GM12878 (cell line): ENCODE measurements at regions not wholly inside any gene's neighbourhood (a gene's known extent, or its start where the extent isn't known, plus 50 kb on each side); places are given as distances from the start of the nearest gene placed in this dataset.

Experiments used
- ATAC-seq: fragments of 200-7000 bp; cut with Tn5 transposase; 3 replicates; pipeline ENCODE4 v1.9.1; 2020; ENCODE audit warnings: mild to moderate bottlenecking, moderate library complexity
- BruUV-seq: library from RNA; stranded (reverse); fragments of 400-500 nt; replicated peaks from 2 replicates; lab custom pipeline; 2021; lab: Mats Ljungman, UMichigan
- CTCF ChIA-PET: fragments of 300-600 bp; sonication (Branson Sonifier 250); formaldehyde crosslinking; extraction: SDS; loops from one replicate; lab custom pipeline; 2021; ENCODE audit warnings: inconsistent platforms; lab: Yijun Ruan, JAX
- POLR2A ChIA-PET: fragments of 350-600 bp; formaldehyde crosslinking; extraction: SDS; loops from one replicate; lab custom pipeline; 2021; ENCODE audit warnings: inconsistent platforms; lab: Charles Lee
- RAD21 ChIA-PET: fragments of 300-600 bp; sonication (Branson Sonifier 250); formaldehyde crosslinking; loops from one replicate; lab custom pipeline; 2023; ENCODE audit warnings: antibody characterized with exemption; ENCODE audit not compliant: unreplicated experiment; lab: Charles Lee
- SMC1A ChIA-PET: fragments of 300-600 bp; sonication (Branson Sonifier 250); formaldehyde crosslinking; loops from one replicate; lab custom pipeline; 2023; ENCODE audit not compliant: unreplicated experiment, uncharacterized antibody; lab: Charles Lee
- DNase-seq: peaks from one replicate; pipeline ENCODE4 v3.0.0-alpha.2; 2011; ENCODE audit warnings: low read depth, low spot score
- FAIRE-seq: peaks from 3 replicates; lab custom pipeline; 2011; peaks lifted over from hg19 to GRCh38; lab: Jason Lieb, UNC
- H2AFZ ChIP-seq: 2 replicates; pipeline ENCODE4 v1.6.0; 2011; ENCODE audit warnings: low read depth, low read length, control low read depth; ENCODE audit not compliant: control insufficient read depth
- H3K27ac ChIP-seq: 2 replicates; pipeline ENCODE4 v1.5.1; 2011; ENCODE audit warnings: control low read depth; ENCODE audit not compliant: control insufficient read depth, insufficient read depth
- H3K27me3 ChIP-seq, 2 experiments: replicated peaks in 1 of 2; 2 replicates each; pipeline versions ENCODE4 v1.6.0 to v1.6.1; 2011; ENCODE audit warnings: low read length in 1 of 2; ENCODE audit not compliant: control insufficient read depth in 2 of 2, insufficient read depth in 2 of 2
- H3K36me3 ChIP-seq, 2 experiments: 2 replicates each; pipeline ENCODE4 v1.5.1; 2011; ENCODE audit warnings: low read length in 1 of 2; ENCODE audit not compliant: control insufficient read depth in 2 of 2, insufficient read depth in 2 of 2
- H3K4me1 ChIP-seq: 2 replicates; pipeline ENCODE4 v1.6.1; 2011; ENCODE audit warnings: mild to moderate bottlenecking, low read length, moderate library complexity, mixed read lengths; ENCODE audit not compliant: control insufficient read depth, insufficient read depth
- H3K4me2 ChIP-seq: 2 replicates; pipeline ENCODE4 v1.6.0; 2011; ENCODE audit warnings: control low read depth; ENCODE audit not compliant: control insufficient read depth, insufficient read depth
- H3K4me3 ChIP-seq: fragments of 200-600 bp; sonication (generic); 2 replicates; pipeline ENCODE4 v1.5.1; 2016
- H3K79me2 ChIP-seq: 2 replicates; pipeline ENCODE4 v1.6.0; 2011; ENCODE audit warnings: low read length; ENCODE audit not compliant: control insufficient read depth, insufficient read depth
- H3K9ac ChIP-seq: 2 replicates; pipeline ENCODE4 v1.8.0; 2011; ENCODE audit warnings: low read length, control low read depth, mixed read lengths; ENCODE audit not compliant: control insufficient read depth, insufficient read depth
- H3K9me3 ChIP-seq: replicated peaks from 3 replicates; pipeline ENCODE4 v1.5.1; 2011; ENCODE audit warnings: mild to moderate bottlenecking, low read length; ENCODE audit not compliant: control insufficient read depth, insufficient read depth
- H4K20me1 ChIP-seq: 2 replicates; pipeline ENCODE4 v1.6.0; 2011; ENCODE audit not compliant: control insufficient read depth, insufficient read depth
- CREB1 ChIP-seq: IDR thresholded peaks from 2 replicates; pipeline ENCODE4 v1.6.1; 2012; ENCODE audit warnings: low read depth, mild to moderate bottlenecking, inconsistent platforms
- EGR1 ChIP-seq, 2 experiments: IDR thresholded peaks; 1 replicate in 1 of 2; 2 replicates in 1 of 2; pipeline ENCODE4 v1.6.1; 2011 to 2012; ENCODE audit warnings: low read depth in 2 of 2, low read length in 2 of 2, borderline replicate concordance in 1 of 2, mild to moderate bottlenecking in 1 of 2, moderate library complexity in 1 of 2
- GABPA ChIP-seq: IDR thresholded peaks from 2 replicates; pipeline ENCODE4 v1.6.1; 2014; ENCODE audit warnings: antibody characterized with exemption, low read depth, mild to moderate bottlenecking, inconsistent platforms
- KLF5 ChIP-seq: fragments of 450-650 bp; IDR thresholded peaks from 2 replicates; pipeline ENCODE4 v1.6.1; 2014; ENCODE audit warnings: mild to moderate bottlenecking; ENCODE audit not compliant: partially characterized antibody
- RAD51 ChIP-seq: fragments of 450-650 bp; IDR thresholded peaks from 2 replicates; pipeline ENCODE4 v1.6.1; 2016; ENCODE audit warnings: moderate library complexity, mild to moderate bottlenecking, inconsistent platforms
- ZZZ3 ChIP-seq: IDR thresholded peaks from 2 replicates; pipeline ENCODE4 v1.6.1; 2011; ENCODE audit warnings: low read depth; ENCODE audit not compliant: control insufficient read depth, insufficient read length
- WGBS: methylation state at CpG from one replicate; pipeline ENCODE4 v1.1.6; 2016; ENCODE audit warnings: low lambda C conversion rate; ENCODE audit not compliant: insufficient replicate concordance, insufficient coverage; ENCODE audit errors: missing lambda C conversion rate; 5-methylcytosine and 5-hydroxymethylcytosine counted together
- in situ Hi-C: fragments of 300-500 bp; cut with MboI; formaldehyde crosslinking; loops from 9 replicates; pipeline ENCODE4 v1.14.3; 2018; ENCODE audit warnings: mixed read lengths
- intact Hi-C: fragments of 100-400 bp; cut with micrococcal nuclease; formaldehyde crosslinking; loops from one replicate; pipeline ENCODE4 v1.14.2; 2022; ENCODE audit not compliant: unreplicated experiment
- TF ChIP-seq, protein P1 (sequence below): fragments of 450-650 bp; IDR thresholded peaks from 2 replicates; pipeline ENCODE4 v1.6.1; 2017; ENCODE audit warnings: mild to moderate bottlenecking, moderate library complexity
- TF ChIP-seq, protein P2 (sequence below): fragments of 450-650 bp; conservative IDR thresholded peaks from 2 replicates; pipeline ENCODE4 v1.6.1; 2017; ENCODE audit warnings: mild to moderate bottlenecking, moderate library complexity
- TF ChIP-seq, protein P3 (sequence below): fragments of 450-650 bp; formaldehyde crosslinking; IDR thresholded peaks from 2 replicates; pipeline ENCODE4 v1.4.0; 2022; ENCODE audit warnings: mild to moderate bottlenecking, moderate library complexity
- TF ChIP-seq, protein P4 (sequence below): fragments of 450-650 bp; IDR thresholded peaks from 2 replicates; pipeline ENCODE4 v1.6.1; 2017; ENCODE audit warnings: antibody characterized with exemption, mild to moderate bottlenecking, moderate library complexity
- TF ChIP-seq, protein P5 (sequence below): IDR thresholded peaks from 2 replicates; pipeline ENCODE4 v1.6.1; 2011; ENCODE audit warnings: low read depth, mild to moderate bottlenecking, low read length, moderate library complexity, borderline replicate concordance; ENCODE audit errors: extremely low read depth

DNA sequence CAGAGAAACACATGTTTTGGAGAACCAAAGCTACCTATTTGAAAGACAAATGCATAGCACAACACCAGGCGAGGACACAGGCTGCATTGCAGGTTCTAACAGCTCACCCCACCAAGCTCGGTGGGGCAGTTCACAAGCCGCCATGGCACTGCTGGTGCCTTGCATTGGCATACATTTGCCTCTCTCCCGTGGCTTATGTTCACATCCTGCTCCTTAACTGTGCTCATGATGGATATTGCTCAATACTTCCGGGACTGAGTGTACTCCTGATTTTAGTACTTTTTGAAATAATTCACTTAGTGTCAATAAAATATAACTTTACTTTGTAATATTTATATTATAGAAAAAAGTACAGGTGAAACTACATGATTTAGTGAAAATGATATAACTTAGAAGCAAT, 1187.4 kb upstream of the NCAM2 start:
- no peak overlapping the region for H2AFZ ChIP-seq
- no peak overlapping the region for H3K9ac ChIP-seq
- ChIA-PET RAD21 (no interaction called here), POLR2A (interaction anchor here (0.5 kb wide), 1 partner anchor 146 kb away, joined by 3 read pairs; no protein-coding TSS in a partner anchor), CTCF (no interaction called here), SMC1A (no interaction called here)
- H3K36me3 ChIP-seq = no peaks in the 10 kb centered on the region
- intact Hi-C loops (no loop called here), in situ Hi-C loops (no loop called here)
- no peaks in the 10 kb centered on the region for H4K20me1 ChIP-seq
- BruUV-seq = no TSS peak
- no peak for DNase-seq
- 6% methylated on average over 5 of the region's 5 CpGs for WGBS
- ATAC-seq = no peak
- H3K4me1 ChIP-seq = no peaks in the 10 kb centered on the region
- no peaks in the 10 kb centered on the region for H3K27me3 ChIP-seq
- H3K27ac ChIP-seq = no peak overlapping the region
- no peak for FAIRE-seq
- no peak overlapping the region for H3K4me3 ChIP-seq
- H3K9me3 ChIP-seq = no peaks in the 10 kb centered on the region
- H3K4me2 ChIP-seq = no peak overlapping the region
- H3K79me2 ChIP-seq = no peaks in the 10 kb centered on the region
- TF ChIP-seq EGR1 (IDR thresholded peaks at IDR 0.05; ENCODE audit: borderline replicate concordance in 1 of 2, low read depth in 2 of 2, low read length in 2 of 2) (no peak), KLF5 (no peak), ZZZ3 (no peak), GABPA (no peak), RAD51 (no peak), CREB1 (no peak)
- TF ChIP-seq, protein P1, sequence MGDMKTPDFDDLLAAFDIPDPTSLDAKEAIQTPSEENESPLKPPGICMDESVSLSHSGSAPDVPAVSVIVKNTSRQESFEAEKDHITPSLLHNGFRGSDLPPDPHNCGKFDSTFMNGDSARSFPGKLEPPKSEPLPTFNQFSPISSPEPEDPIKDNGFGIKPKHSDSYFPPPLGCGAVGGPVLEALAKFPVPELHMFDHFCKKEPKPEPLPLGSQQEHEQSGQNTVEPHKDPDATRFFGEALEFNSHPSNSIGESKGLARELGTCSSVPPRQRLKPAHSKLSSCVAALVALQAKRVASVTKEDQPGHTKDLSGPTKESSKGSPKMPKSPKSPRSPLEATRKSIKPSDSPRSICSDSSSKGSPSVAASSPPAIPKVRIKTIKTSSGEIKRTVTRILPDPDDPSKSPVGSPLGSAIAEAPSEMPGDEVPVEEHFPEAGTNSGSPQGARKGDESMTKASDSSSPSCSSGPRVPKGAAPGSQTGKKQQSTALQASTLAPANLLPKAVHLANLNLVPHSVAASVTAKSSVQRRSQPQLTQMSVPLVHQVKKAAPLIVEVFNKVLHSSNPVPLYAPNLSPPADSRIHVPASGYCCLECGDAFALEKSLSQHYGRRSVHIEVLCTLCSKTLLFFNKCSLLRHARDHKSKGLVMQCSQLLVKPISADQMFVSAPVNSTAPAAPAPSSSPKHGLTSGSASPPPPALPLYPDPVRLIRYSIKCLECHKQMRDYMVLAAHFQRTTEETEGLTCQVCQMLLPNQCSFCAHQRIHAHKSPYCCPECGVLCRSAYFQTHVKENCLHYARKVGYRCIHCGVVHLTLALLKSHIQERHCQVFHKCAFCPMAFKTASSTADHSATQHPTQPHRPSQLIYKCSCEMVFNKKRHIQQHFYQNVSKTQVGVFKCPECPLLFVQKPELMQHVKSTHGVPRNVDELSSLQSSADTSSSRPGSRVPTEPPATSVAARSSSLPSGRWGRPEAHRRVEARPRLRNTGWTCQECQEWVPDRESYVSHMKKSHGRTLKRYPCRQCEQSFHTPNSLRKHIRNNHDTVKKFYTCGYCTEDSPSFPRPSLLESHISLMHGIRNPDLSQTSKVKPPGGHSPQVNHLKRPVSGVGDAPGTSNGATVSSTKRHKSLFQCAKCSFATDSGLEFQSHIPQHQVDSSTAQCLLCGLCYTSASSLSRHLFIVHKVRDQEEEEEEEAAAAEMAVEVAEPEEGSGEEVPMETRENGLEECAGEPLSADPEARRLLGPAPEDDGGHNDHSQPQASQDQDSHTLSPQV = no peak
- TF ChIP-seq, protein P2, sequence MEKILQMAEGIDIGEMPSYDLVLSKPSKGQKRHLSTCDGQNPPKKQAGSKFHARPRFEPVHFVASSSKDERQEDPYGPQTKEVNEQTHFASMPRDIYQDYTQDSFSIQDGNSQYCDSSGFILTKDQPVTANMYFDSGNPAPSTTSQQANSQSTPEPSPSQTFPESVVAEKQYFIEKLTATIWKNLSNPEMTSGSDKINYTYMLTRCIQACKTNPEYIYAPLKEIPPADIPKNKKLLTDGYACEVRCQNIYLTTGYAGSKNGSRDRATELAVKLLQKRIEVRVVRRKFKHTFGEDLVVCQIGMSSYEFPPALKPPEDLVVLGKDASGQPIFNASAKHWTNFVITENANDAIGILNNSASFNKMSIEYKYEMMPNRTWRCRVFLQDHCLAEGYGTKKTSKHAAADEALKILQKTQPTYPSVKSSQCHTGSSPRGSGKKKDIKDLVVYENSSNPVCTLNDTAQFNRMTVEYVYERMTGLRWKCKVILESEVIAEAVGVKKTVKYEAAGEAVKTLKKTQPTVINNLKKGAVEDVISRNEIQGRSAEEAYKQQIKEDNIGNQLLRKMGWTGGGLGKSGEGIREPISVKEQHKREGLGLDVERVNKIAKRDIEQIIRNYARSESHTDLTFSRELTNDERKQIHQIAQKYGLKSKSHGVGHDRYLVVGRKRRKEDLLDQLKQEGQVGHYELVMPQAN = no peak
- TF ChIP-seq, protein P3, sequence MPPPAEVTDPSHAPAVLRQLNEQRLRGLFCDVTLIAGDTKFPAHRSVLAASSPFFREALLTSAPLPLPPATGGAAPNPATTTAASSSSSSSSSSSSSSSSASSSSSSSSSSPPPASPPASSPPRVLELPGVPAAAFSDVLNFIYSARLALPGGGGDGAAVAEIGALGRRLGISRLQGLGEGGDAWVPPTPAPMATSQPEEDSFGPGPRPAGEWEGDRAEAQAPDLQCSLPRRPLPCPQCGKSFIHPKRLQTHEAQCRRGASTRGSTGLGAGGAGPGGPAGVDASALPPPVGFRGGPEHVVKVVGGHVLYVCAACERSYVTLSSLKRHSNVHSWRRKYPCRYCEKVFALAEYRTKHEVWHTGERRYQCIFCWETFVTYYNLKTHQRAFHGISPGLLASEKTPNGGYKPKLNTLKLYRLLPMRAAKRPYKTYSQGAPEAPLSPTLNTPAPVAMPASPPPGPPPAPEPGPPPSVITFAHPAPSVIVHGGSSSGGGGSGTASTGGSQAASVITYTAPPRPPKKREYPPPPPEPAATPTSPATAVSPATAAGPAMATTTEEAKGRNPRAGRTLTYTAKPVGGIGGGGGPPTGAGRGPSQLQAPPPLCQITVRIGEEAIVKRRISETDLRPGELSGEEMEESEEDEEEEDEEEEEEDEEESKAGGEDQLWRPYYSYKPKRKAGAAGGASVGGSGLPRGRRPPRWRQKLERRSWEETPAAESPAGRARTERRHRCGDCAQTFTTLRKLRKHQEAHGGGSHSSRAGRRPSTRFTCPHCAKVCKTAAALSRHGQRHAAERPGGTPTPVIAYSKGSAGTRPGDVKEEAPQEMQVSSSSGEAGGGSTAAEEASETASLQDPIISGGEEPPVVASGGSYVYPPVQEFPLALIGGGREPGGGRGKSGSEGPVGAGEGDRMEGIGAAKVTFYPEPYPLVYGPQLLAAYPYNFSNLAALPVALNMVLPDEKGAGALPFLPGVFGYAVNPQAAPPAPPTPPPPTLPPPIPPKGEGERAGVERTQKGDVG (CRISPR knock-in tag) = no peak
- TF ChIP-seq, protein P4, sequence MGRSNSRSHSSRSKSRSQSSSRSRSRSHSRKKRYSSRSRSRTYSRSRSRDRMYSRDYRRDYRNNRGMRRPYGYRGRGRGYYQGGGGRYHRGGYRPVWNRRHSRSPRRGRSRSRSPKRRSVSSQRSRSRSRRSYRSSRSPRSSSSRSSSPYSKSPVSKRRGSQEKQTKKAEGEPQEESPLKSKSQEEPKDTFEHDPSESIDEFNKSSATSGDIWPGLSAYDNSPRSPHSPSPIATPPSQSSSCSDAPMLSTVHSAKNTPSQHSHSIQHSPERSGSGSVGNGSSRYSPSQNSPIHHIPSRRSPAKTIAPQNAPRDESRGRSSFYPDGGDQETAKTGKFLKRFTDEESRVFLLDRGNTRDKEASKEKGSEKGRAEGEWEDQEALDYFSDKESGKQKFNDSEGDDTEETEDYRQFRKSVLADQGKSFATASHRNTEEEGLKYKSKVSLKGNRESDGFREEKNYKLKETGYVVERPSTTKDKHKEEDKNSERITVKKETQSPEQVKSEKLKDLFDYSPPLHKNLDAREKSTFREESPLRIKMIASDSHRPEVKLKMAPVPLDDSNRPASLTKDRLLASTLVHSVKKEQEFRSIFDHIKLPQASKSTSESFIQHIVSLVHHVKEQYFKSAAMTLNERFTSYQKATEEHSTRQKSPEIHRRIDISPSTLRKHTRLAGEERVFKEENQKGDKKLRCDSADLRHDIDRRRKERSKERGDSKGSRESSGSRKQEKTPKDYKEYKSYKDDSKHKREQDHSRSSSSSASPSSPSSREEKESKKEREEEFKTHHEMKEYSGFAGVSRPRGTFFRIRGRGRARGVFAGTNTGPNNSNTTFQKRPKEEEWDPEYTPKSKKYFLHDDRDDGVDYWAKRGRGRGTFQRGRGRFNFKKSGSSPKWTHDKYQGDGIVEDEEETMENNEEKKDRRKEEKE = no peak
- TF ChIP-seq, protein P5, sequence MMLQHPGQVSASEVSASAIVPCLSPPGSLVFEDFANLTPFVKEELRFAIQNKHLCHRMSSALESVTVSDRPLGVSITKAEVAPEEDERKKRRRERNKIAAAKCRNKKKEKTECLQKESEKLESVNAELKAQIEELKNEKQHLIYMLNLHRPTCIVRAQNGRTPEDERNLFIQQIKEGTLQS = no peak
